HG03571 (cell line): ENCODE measurements at regions not wholly inside any gene's neighbourhood (a gene's known extent, or its start where the extent isn't known, plus 50 kb on each side); places are given as distances from the start of the nearest gene placed in this dataset.

Experiments
- ATAC-seq: cut with Tn5 transposase; IDR thresholded peaks from one replicate; pipeline ENCODE4 v1.9.1; 2021; ENCODE audit not compliant: unreplicated experiment

DNA sequence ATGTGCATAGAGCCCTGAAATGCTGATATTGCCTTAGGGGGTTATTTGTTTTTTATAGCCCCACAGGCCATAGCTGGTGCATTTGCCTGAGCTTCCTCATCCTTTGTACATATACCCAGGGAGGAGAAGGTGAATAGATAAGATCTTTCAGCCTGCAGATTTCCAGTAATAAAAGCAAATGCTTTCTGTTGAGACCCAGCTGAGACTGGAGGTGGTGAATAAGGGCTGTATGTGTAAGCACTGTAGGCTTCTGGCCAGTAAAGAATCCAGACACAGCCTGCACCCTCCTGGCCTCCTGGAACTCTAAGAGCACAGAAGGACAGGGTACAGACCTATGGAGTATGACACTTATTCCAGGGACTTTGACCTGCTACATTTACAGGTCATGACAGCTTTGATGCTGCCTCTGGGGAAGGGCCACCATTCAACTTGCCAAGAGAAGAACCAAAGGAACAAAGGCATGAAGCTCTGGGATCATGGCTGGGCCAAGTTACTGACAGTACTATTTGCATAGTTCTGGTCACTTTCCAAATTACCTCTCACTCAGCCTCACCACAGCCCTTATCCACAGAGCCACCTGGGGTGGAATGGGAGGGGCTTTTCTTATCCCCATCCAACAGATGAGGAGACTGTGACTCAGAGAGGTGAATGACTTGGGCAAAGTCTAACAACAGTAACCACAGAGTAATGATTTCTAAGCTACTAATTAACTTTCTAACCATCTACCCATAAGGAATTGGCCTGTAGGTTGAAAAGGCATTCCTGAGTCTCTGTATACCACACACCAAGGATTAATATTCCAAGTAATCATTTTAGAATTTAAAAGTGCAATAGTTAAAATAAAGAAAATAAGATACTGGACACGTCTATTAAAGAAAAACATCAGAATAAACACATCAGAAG is 604.5 kb upstream of the KLF4 start:
- ATAC-seq, result no peak

DNA sequence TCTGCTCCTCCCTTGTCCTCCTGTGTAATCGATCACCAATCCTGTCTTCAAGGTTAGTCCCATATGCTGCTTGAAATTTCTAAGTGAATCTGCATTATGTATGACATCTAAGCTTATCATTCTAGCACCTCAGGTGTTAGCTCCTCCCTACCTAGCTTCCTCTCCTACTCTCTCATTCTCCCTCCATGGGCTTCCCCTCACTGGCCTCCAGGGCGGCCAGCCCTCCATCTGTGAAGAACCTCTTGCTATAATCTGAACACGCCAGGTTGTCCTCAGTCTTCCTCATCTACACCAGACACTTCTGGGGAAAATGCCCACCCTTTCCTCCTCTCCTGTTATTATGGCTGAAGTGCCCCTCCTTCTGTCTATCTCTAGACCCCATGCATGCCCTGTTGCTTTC is 599.3 kb upstream of the KLF4 start:
- ATAC-seq, result no peak

DNA sequence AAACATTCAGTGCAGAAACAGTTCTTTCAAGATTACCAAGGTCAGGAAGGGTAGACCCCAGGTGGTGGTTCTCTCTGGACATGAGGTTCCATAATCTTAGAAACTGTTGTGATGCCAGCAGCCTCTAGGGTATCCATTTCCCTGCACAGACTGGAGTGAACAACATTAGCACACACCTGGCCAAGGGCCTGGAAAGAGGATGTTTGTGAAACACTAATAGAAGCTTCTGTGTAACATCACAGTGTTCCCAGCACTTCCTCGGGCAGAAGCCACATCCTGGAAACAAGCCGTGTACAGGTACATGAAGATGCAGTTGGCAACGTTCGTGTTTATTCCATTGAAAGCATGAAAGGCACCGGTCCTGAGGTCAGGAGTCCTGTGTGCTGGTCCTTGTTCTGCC is 598.2 kb upstream of the KLF4 start:
- ATAC-seq, result no peak

DNA sequence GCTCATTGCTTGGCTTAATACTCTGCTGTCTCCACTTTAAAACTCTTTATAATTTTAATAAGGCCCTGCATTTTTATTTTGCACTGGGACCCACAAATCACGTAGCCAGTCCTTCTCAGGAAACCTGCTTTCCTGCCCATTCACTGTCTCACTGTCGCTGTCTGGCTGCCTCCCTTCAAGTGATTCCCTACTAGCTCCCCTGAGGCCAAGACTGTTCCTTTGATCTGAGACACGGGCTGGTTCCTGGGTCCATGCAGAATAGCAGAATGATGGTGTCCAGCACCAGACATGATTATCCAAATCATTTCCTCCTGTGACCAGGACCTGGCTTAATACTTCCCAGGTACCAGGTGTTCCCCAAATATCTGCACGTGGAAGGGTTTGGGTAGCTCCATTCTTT is 597.1 kb upstream of the KLF4 start:
- no peak for ATAC-seq

DNA sequence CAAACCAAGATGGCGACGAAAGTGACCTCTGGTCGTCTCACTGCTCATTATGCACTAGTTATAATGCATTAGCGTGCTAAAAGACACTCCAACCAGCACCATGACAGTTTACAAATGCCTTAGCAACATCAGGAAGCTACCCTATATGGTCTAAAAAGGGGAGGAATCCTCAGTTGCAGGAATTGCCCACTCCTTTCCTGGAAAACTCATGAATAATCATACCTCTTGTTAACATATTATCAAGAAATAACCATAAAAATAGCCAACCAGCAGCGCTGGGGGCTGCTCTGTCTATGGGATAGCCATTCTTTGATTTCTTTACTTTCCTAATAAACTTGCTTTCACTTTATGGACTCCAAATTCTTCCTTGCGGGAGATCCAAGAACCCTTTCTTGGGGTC is 595.7 kb upstream of the KLF4 start:
- ATAC-seq, result no peak

DNA sequence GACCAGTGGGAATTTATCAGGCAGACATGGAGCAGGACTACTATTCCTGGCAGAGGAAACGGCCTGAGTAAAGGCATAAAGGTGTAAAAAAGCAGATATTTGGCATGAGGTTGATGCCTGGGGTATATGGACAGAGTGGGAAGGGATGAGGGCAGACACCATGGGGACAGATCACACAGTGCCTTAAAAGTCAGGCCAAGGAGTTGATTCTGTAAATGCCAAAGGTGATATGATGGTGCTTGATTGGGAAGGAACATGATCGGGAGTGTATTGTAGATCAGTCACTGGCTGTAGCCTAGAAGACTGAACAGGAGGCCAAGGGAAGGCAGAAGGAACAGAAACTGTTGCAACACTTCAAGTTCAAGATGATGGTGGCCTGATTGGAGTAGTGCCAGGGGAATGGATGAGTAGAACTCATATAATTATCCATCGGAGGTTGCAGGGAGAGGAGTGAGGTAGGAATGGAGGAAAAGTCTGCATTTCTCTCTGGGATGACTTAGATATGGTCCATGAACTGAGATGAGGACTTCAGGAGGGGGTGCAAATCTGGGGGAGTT is 594.3 kb upstream of the KLF4 start:
- ATAC-seq, result no peak

DNA sequence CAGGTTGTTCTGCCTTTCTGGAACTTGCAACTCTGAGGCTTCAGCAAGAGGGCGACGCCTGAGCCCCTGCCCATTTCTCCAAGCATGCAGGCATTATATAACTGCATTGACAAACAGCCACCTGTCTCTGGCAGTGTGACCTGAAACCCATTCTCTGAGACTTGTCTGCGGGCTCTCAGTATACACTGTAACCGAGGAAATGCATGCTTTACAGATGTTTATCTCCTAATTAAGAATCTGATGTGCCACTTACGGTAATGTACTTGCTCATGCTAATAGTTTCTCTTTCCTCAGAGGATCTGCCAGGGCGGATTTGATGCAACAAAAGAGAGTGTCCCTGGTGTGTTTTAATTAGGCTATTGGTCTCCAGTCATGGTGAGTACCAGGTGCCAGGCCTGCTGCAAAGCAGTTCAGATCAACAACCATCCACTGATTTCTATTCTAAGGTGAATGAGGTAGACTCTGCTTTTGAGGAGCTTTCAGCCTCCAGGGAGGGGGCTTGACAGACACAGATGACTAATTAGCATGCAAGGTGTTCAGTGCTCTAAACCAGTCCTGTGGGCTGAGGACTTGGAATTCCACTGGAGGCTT is 593.7 kb upstream of the KLF4 start:
- ATAC-seq, result no peak

DNA sequence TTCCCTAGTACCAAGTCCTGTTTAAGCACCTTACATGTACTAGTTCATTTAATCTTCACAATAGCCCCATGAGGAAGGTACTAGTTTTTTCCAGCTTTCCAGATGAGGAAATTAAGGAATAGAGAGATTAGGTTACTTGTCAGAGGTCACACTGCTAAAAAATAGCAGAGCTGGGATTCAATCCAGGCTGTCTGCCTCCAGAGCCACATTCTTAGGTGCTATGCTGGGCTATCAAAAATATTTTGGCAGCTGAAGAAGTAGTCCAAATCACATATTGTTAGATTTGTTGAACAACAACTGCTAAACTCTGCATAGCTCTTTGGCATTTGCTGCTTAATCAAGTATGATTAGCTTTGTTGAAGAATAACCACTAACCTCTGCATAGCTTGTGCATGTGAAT is 591.5 kb upstream of the KLF4 start:
- no peak for ATAC-seq

DNA sequence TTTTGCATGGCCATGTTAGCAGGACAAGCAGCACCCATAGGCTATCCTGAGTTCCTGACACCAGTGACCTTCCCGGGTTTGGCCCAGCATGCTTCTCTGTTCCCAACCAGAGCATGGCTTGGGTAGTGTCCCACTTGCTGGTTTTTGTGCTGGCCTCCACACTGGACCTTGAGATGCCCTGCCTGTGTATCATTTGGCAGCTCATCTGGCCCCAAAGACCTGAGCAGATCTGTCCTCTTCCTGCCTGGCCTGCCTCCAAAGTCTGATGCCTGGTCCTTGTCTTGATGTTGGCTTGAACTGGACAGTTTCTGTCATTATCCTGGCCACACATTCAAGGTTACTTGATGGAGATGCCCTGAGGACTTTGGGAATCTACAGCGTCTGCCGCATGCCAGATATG is 590.7 kb upstream of the KLF4 start:
- ATAC-seq, result no peak

DNA sequence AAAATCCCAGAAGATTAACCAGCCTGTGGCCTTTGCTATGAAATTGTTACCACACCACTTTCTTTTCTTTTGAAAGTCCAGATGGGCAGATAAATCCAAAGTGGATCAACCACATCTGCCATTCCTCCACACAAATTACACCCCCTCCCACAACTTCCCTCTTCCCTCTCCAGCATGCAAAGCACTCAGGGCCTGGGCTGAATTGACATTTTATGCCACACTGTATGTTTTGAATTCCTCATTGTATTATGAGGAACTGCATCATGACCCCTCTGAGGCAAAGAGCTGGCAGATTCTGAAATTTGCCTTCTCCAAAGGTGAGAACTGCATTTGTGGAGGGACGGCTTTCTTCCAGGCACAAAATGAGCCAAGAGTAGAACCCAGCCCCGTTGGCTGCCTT is 589.2 kb upstream of the KLF4 start:
- ATAC-seq, result no peak

DNA sequence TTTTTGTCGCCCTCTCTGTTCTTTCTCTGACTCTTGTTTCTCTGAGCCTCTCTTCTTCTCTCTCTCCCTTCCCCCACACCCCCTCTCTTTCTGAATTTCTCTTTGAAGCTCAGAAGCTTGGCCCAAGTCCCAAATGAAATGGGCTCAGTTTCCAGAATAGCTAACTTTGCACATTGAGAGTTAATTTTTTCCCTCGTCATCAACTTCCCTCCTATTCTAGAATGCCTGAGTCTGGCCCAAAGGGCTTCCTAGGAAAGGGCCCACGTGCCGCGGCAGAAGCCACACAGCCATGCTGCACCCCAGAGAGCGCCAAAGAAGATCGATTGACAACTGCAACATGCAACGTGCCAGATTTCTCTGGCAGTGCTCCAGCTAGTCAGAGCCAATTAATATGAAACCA is 588.8 kb upstream of the KLF4 start:
- no peak for ATAC-seq

DNA sequence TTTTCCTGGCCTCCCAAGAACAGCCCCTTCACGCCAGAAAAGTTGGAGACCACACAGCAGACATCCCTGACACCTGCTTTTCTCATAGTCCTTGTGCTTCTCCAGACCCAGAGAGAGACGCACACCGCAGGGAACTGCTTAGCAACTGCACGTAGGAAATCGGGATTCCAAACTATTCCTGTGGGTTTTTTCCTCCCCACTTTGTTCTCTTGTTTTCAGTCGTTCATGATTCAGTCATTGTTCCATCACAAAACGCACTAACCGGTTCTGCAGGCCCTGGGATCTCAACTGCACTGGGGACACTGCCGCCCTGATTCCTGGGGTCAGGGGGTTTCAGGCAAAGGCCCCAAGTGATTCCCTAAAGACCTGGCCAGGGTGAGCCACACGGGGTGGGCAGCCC is 588.0 kb upstream of the KLF4 start:
- no peak for ATAC-seq

DNA sequence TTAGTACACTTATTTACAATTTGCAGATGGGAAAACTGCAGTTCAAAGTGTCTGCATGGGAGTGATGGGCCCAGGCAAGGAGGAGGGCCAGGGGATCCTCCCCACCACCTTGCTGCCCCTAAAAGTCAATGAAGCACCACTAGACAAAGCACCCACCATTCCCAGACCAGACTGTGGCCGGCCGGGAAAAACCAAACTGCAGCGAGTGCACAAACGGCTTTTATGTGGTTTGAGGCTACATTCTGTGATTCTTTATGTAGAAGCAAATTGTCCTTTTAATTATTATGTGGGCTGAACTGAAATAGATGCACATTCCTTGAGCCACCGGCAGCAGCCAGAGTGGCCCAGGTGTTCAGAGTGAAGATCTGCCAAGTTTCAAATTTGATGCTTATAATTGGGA is 585.3 kb upstream of the KLF4 start:
- ATAC-seq, result no peak

DNA sequence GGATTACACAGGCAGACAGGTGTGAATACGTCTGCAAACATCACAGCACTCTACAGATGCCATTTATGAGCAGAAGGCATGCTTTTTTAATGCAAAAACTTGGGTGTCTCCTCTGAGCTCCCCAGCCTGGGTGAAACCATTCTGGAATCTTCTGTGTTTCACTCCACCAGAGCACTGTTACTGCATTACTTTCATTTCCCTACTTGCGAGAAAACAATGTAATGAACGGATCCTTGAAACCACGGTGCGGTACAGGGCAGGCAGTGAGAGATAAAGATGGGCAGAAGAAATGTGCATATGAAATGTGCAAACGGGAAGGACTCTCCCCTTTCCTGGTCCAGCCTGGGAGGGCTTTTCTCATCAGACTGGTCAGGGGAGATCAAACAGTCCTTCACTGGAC is 584.3 kb upstream of the KLF4 start:
- ATAC-seq, result no peak

DNA sequence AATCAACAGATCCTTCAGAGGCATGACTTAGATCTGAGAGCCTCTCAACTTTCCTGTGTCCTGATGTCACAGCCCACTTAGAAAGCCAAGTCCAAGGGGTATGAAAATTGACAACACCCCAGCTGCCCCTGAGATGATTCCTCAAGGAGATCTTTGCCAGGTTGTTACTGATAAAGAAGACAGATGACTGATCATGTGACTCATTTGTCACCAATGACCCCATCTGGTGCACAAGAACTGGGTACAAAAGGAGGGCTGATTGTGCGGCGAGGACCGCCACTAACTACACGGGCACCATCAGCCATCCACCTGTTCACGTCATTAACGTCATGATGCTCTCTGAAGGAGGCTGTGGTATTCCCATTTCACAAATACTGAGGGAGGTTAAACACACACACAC is 583.2 kb upstream of the KLF4 start:
- no peak for ATAC-seq

DNA sequence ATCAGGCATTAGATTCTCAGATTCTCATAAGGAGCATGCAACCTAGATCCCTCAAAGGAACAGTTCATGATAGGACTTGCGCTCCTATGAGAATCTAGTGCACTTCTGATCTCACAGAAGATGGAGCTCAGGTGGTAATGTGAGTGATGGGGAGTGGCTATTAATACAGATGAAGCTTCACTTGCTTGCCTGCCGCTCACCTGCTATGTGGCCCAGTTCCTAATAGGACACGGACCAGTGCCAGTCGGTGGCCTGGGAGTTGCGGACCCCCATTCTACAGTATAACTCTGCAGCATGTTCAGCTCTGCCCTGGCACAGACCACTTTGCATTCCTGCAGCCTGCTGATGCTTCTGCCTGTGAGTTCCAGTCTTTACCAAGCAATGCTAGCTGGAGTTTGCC is 581.3 kb upstream of the KLF4 start:
- no peak for ATAC-seq

DNA sequence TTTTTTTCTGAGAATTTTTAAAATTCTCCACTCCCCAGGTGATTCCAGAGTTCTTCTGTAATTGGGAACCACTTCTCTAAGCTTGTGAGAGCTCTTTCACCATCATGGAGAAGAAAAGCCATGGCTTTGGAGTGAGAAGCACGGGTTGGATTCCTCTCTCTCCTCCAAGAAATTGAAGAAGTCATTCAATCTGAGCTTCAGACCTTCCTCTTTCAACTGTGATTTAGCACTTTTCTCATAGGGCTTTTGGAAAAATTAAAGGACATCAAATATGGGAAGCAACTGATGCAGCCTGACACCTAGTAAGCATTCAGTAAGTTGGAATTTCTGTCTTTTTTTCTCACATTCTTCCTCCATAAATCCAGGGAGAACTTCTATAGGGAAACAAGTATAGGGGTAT is 580.4 kb upstream of the KLF4 start:
- ATAC-seq, result no peak

DNA sequence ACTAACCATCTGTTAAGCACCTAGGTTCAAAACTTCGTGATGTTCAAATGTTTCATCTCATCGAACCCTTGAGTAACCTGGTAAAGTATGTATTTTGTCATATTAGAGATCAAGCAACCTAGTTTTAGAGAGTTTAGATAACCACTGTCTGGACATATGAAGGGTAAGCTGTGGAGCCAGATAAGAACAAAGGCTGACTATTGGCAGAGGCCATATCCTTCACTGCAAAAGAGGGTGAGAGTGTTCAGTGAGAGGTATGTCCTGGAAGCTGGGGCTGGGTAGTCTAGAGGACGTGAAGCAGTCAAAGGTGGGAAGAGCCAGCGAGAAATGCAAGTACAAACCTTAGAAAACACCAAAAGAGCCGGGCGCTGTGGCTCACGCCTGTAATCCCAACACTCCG is 573.1 kb upstream of the KLF4 start:
- no peak for ATAC-seq

DNA sequence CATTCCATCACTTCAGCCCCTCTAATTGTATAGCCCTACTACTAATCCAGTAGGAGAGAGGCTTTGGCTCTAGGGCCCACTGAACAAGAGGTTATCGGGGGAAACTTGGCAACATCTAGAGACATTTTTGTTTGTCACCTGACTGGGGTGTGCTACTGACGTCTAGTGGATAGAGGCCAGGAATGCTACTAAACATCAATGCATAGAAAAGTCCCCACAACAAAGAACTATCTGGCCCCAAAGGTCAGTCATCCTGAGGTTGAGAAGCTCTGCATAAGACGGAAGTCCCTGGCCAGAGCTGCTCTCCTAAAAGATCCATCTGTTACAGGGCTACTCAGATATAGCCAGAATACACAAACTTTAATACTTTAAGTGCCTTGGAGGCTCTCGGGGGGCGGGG is 570.6 kb upstream of the KLF4 start:
- ATAC-seq, result no peak

DNA sequence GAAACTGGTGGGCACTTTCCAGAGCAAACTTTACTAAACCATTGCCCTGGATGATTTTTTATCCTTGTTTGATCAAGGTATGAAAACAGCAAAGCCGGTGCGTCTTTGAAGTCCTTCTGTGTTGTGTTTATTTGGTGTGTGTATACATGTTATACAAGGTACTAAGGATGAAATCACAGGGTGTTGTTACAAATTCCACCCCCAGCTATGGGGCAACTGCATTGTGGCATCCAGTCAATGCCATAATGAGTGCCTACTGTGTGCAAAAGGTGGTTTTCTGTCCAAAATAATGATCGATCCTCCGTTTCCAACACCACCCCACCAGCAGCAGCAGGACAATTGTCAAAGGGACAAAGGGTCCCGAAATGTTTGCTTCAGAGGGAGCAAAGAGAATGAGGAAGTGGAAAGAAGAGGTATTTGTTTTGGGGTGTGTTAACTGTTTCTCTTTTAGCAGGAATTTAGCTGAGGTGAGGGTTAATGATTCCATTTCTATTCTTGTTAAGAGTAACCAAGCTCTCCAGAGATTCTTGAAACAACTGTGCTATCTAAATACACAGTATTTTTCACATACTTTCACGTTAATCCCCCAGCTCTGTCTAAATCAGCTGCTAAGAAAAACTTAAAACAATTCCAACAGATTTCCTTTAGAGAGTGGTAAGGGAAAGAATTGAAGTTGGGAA is 568.7 kb upstream of the KLF4 start:
- no peak for ATAC-seq

DNA sequence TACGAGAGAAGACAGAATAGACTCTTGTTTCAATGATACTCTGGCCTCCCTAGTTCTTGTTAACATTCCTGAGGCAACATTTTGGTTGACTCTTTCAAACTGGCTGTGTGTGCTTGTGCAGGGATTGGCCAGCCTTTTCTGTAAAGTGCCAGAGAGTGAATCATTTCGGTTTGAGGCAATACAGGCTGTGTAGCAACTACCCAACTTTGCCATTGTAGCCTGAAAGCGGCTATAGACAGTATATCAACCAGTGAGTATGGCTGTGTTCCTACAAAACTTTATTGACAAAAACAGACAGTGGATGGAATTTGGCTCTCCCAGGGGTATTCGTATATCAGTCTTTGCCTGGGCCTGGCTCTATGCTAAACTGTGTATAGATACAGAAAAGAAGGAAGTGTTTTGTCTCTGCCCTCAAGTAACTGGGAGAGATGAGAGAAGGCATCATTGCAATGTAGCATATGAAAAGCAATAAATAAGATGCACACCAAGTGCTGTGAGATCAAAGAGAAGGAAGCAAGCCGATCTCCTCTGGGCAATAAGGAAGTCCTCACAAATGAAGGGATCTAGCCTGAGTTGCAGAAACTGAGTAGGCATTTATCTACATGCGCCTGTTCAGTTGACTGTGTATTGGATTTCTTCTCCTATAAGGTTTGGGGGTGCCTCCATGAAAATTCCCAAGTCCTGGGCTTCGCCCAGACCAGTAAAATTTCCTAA is 568.0 kb upstream of the KLF4 start:
- ATAC-seq, result no peak
